ENCODE measurements at regions not wholly inside any gene's neighbourhood (a gene's known extent, or its start where the extent isn't known, plus 50 kb on each side); places are given as distances from the start of the nearest gene placed in this dataset.

DNA sequence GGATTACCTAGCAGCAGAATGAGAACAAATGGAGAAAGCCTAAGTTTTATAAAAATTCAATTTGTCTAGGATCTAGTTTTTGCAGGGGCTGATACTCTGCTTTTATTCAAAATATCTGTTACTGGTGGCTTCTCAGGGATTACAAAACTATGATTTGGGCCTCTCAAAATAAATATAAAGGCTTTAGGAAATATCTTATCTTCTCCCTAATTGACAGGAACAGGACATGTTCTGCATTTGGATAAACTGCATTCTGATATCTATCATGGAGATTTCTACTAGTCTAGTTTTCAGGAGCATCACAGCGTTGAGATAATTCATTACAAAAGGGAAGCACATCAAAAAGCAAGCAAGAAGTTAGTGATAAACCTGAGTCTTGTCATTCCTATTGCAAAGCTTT, 127.1 kb upstream of the ITGA1 start:
- no peak overlapping the region for H3K4me3 Mint-ChIP-seq
- H3K36me3 Mint-ChIP-seq (ENCODE audit: low read depth) = no peaks in the 10 kb centered on the region
- H3K27ac Mint-ChIP-seq = no peak overlapping the region
- peaks cover 8% of the 10 kb centered on the region for H3K4me1 Mint-ChIP-seq (ENCODE audit: low read depth)
- H3K9me3 Mint-ChIP-seq = no peaks in the 10 kb centered on the region
- H3K27me3 Mint-ChIP-seq (ENCODE audit: insufficient read depth) = peaks cover under 1% of the 10 kb centered on the region
- DNase-seq = no peak
- TF ChIP-seq, protein P1, sequence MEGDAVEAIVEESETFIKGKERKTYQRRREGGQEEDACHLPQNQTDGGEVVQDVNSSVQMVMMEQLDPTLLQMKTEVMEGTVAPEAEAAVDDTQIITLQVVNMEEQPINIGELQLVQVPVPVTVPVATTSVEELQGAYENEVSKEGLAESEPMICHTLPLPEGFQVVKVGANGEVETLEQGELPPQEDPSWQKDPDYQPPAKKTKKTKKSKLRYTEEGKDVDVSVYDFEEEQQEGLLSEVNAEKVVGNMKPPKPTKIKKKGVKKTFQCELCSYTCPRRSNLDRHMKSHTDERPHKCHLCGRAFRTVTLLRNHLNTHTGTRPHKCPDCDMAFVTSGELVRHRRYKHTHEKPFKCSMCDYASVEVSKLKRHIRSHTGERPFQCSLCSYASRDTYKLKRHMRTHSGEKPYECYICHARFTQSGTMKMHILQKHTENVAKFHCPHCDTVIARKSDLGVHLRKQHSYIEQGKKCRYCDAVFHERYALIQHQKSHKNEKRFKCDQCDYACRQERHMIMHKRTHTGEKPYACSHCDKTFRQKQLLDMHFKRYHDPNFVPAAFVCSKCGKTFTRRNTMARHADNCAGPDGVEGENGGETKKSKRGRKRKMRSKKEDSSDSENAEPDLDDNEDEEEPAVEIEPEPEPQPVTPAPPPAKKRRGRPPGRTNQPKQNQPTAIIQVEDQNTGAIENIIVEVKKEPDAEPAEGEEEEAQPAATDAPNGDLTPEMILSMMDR (IDR thresholded peaks at IDR 0.05) = no peak

DNA sequence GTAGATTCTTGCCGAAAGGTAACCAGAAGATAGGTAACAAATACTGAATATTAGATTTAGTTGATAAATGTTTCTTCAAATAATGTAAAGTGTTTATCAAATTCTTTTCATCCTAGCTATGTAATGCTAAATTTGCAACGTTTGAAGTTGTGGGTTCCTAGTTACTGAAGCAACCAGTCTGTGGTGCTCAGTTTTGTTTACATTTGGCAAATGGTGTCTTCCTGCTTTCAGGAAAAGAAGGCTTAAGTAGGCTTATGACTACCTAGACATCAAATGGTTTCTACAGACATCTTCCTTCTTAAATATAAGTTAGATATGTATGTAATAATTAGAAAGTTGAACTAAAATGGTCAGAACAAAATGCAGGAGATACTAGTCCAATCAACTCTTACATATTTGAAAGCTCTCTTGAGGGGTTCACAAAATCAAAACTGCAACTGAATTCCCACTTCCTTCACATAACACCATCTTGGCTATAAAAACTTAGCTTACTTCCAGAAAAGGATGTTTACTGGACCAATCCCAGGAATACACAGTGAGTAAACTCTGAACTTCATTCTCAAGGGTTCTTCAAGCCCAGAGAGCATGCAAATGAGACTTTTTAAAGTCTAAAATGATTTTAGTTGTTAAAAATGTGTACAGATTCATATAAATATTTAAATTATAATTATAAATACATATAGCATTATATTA, 125.7 kb upstream of the ITGA1 start:
- H3K4me1 Mint-ChIP-seq (ENCODE audit: low read depth) = peaks cover 16% of the 10 kb centered on the region
- no peaks in the 10 kb centered on the region; the same call in none of the 2 replicates for H3K27me3 Mint-ChIP-seq (ENCODE audit: insufficient read depth)
- TF ChIP-seq, protein P1 (IDR thresholded peaks at IDR 0.05) = no peak
- H3K36me3 Mint-ChIP-seq (ENCODE audit: low read depth) = no peaks in the 10 kb centered on the region
- no peak overlapping the region for H3K27ac Mint-ChIP-seq
- no peak for DNase-seq
- H3K4me3 Mint-ChIP-seq = no peak overlapping the region
- H3K9me3 Mint-ChIP-seq = no peaks in the 10 kb centered on the region

DNA sequence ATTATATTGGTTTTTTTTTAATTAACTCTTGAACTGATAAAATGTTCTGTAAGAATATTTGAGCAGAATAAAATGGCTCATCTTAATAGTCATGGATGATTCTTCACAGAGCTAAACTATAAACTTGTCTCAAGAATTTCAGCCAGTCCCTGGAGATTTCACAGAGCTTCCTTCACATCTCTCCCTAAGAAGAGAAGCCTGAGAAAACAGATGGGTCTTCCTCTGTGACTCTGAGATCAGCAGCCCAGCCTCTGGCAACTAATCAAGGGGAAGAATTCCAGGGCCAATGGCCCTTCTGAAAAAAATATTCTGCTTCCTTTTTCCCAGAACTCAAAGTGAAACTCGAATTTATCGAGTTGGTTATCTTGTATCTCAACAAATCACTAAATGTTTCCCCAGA, 122.2 kb upstream of the ITGA1 start:
- TF ChIP-seq, protein P1 (IDR thresholded peaks at IDR 0.05) = no peak
- DNase-seq = no peak
- H3K9me3 Mint-ChIP-seq = no peaks in the 10 kb centered on the region
- H3K27ac Mint-ChIP-seq = no peak overlapping the region
- H3K27me3 Mint-ChIP-seq (ENCODE audit: insufficient read depth) = no peaks in the 10 kb centered on the region; the same call in none of the 2 replicates
- no peaks in the 10 kb centered on the region for H3K36me3 Mint-ChIP-seq (ENCODE audit: low read depth)
- peak overlapping the region; percentile 35; the same call in 1 of the 2 replicates for H3K4me3 Mint-ChIP-seq
- peaks cover 29% of the 10 kb centered on the region for H3K4me1 Mint-ChIP-seq (ENCODE audit: low read depth)

DNA sequence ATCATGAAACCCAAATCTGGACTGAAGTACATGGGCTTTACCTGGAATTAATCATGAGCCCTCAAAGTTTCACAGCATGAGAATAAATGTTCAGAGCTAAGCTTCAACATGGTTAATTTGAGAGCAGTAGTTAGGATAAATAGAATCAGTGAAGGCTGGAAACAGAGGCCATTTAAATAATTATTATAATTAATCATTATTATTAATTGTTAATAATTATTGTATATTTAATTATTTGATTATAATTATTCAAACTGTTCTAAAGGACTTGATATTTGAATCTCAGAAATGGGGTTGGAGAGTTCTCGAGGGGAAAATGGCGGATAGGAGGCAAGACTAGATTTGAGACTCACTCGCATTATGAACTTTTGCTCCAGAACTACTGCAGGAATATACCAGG, 119.6 kb upstream of the ITGA1 start:
- Mint-ChIP-seq H3K4me3 (no peak overlapping the region), H3K4me1 (ENCODE audit: low read depth) (peaks cover 42% of the 10 kb centered on the region), H3K27me3 (ENCODE audit: insufficient read depth) (no peaks in the 10 kb centered on the region; the same call in none of the 2 replicates), H3K27ac (no peak overlapping the region), H3K36me3 (ENCODE audit: low read depth) (no peaks in the 10 kb centered on the region), H3K9me3 (no peaks in the 10 kb centered on the region)
- no peak for DNase-seq
- TF ChIP-seq, protein P1 (IDR thresholded peaks at IDR 0.05) = no peak

DNA sequence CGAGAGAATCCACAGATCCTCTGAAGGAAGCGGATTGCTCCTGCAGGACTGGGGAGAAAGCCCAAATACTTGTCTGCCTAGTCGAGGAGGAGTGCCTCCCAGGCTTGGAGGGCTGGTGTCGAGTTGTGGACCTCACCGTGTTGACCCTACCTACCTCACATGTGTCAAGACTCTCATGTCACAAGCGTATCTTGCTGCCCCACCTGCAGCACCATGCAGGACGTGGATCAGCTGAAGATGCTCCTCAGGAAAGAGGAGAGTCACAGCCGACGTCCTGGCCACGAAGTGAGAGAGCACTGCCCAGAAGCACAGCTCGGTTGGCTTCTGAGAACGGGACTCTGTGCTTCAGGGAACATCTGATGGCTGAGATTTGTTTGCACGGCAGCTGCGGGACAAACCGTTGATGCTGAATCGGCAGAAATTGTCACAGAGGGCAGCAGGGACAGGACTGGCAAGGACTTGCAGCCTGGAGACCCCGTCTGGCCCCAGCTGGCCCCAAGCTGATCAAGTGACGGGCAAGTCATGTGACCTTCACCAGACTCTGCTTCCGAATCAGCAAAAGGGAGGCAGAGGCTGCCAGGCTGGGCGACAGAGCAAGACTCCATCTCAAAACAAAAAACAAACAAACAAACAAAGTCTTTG, 119.1 kb upstream of the ITGA1 start:
- H3K36me3 Mint-ChIP-seq (ENCODE audit: low read depth) = no peaks in the 10 kb centered on the region
- H3K4me1 Mint-ChIP-seq (ENCODE audit: low read depth) = peaks cover 47% of the 10 kb centered on the region
- no peak overlapping the region for H3K4me3 Mint-ChIP-seq
- TF ChIP-seq, protein P1 (IDR thresholded peaks at IDR 0.05) = no peak
- no peak overlapping the region for H3K27ac Mint-ChIP-seq
- DNase-seq = no peak
- no peaks in the 10 kb centered on the region; the same call in none of the 2 replicates for H3K27me3 Mint-ChIP-seq (ENCODE audit: insufficient read depth)
- H3K9me3 Mint-ChIP-seq = no peaks in the 10 kb centered on the region
